OCI-LY3 (cell line): ENCODE measurements at regions not wholly inside any gene's neighbourhood (a gene's known extent, or its start where the extent isn't known, plus 50 kb on each side); places are given as distances from the start of the nearest gene placed in this dataset.

ENCODE experiments used
- H2AFZ ChIP-seq: fragments of 200-600, 300-600 bp; shearing (Covaris generic); 2 replicates; pipeline ENCODE4 v1.6.0; 2014; ENCODE audit warnings: antibody characterized with exemption, low read depth, low read length
- H3K27ac ChIP-seq: fragments of 200-600, 300-600 bp; sonication (generic); 2 replicates; pipeline ENCODE4 v1.5.1; 2014; ENCODE audit warnings: mild to moderate bottlenecking, low read length, moderate library complexity, mixed read lengths
- H3K27me3 ChIP-seq: fragments of 200-600, 300-600 bp; sonication (generic); 2 replicates; pipeline ENCODE4 v1.6.1; 2014; ENCODE audit warnings: low read depth, low read length, mixed read lengths
- H3K36me3 ChIP-seq: fragments of 200-600, 300-600 bp; sonication (generic); replicated peaks from 2 replicates; pipeline ENCODE3; 2014; ENCODE audit warnings: low read depth, low read length, mixed read lengths
- H3K4me1 ChIP-seq: fragments of 300-600, 200-600 bp; sonication (generic); 2 replicates; pipeline ENCODE4 v1.6.1; 2014; ENCODE audit warnings: low read length, mixed read lengths
- H3K4me2 ChIP-seq: fragments of 200-600, 300-600 bp; sonication (generic); 2 replicates; pipeline ENCODE4 v1.6.1; 2014; ENCODE audit warnings: low read length, mixed read lengths
- H3K4me3 ChIP-seq: fragments of 300-600, 200-600 bp; sonication (generic); 2 replicates; pipeline ENCODE4 v1.5.1; 2014; ENCODE audit warnings: antibody characterized with exemption, mild to moderate bottlenecking, low read length, moderate library complexity
- H3K79me2 ChIP-seq: fragments of 300-600, 200-600 bp; shearing (Covaris generic); 2 replicates; pipeline ENCODE4 v1.6.1; 2014; ENCODE audit warnings: mild to moderate bottlenecking, low read length, mixed read lengths
- H3K9ac ChIP-seq: fragments of 300-600, 200-600 bp; shearing (Covaris generic); 2 replicates; pipeline ENCODE4 v1.6.0; 2014; ENCODE audit warnings: mild to moderate bottlenecking, low read length, moderate library complexity
- H3K9me3 ChIP-seq: fragments of 200-600, 300-600 bp; shearing (Covaris generic); 2 replicates; pipeline ENCODE4 v1.6.1; 2014; ENCODE audit warnings: low read length, mixed read lengths; ENCODE audit not compliant: insufficient read depth
- H4K20me1 ChIP-seq: fragments of 200-600, 300-600 bp; sonication (generic); 2 replicates; pipeline ENCODE4 v1.6.1; 2016; ENCODE audit warnings: low read length, mixed read lengths; ENCODE audit not compliant: insufficient read depth
- CTCF ChIP-seq: fragments of 200-600, 300-600 bp; sonication (generic); IDR thresholded peaks from 2 replicates; pipeline ENCODE4 v1.5.1; 2014; ENCODE audit warnings: antibody characterized with exemption, low read length, low read depth
- EZH2phosphoT487 ChIP-seq: fragments of 200-600 bp; shearing (Covaris generic); IDR thresholded peaks from 2 replicates; pipeline ENCODE4 v1.6.1; 2018; ENCODE audit warnings: antibody characterized with exemption, mixed run types, low read depth

GRCh38 chr6:122524056-122524455, 52.4 kb upstream of the SERINC1 start:
- no peak for TF ChIP-seq EZH2phosphoT487
- TF ChIP-seq CTCF = no peak
- Histone ChIP-seq H3K4me3 (no peak overlapping the region), H3K36me3 (no peaks in the 10 kb centered on the region), H3K9ac (no peak overlapping the region), H2AFZ (no peak overlapping the region), H3K9me3 (no peaks in the 10 kb centered on the region), H3K4me2 (no peak overlapping the region), H3K79me2 (no peaks in the 10 kb centered on the region), H4K20me1 (no peaks in the 10 kb centered on the region), H3K27me3 (no peaks in the 10 kb centered on the region), H3K4me1 (no peaks in the 10 kb centered on the region), H3K27ac (no peak overlapping the region)

GRCh38 chr6:122530440-122531046, 58.9 kb upstream of the SERINC1 start:
- Histone ChIP-seq H3K9me3 (no peaks in the 10 kb centered on the region), H3K79me2 (no peaks in the 10 kb centered on the region), H3K4me1 (no peaks in the 10 kb centered on the region), H3K27me3 (no peaks in the 10 kb centered on the region), H3K4me3 (no peak overlapping the region), H4K20me1 (no peaks in the 10 kb centered on the region), H3K9ac (no peak overlapping the region), H3K27ac (no peak overlapping the region), H2AFZ (no peak overlapping the region), H3K4me2 (no peak overlapping the region), H3K36me3 (no peaks in the 10 kb centered on the region)
- peak; percentile 67 for TF ChIP-seq CTCF
- no peak for TF ChIP-seq EZH2phosphoT487

GRCh38 chr6:122548281-122548680, 61.9 kb upstream of the PKIB start:
- H3K27ac ChIP-seq = no peak overlapping the region
- H3K79me2 ChIP-seq = no peaks in the 10 kb centered on the region
- H3K4me1 ChIP-seq = no peaks in the 10 kb centered on the region
- no peaks in the 10 kb centered on the region for H3K9me3 ChIP-seq
- no peak overlapping the region for H3K4me2 ChIP-seq
- H3K36me3 ChIP-seq = no peaks in the 10 kb centered on the region
- no peak for TF ChIP-seq CTCF
- no peak for TF ChIP-seq EZH2phosphoT487
- no peaks in the 10 kb centered on the region for H3K27me3 ChIP-seq
- no peak overlapping the region for H2AFZ ChIP-seq
- H3K9ac ChIP-seq = no peak overlapping the region
- H3K4me3 ChIP-seq = no peak overlapping the region
- H4K20me1 ChIP-seq = no peaks in the 10 kb centered on the region

- Histone ChIP-seq H2AFZ (no peak overlapping the region), H3K4me3 (no peak overlapping the region), H3K4me2 (no peak overlapping the region), H3K9ac (no peak overlapping the region), H4K20me1 (no peaks in the 10 kb centered on the region), H3K27ac (no peak overlapping the region), H3K9me3 (no peaks in the 10 kb centered on the region), H3K4me1 (no peaks in the 10 kb centered on the region), H3K36me3 (no peaks in the 10 kb centered on the region), H3K27me3 (no peaks in the 10 kb centered on the region), H3K79me2 (no peaks in the 10 kb centered on the region)
- TF ChIP-seq EZH2phosphoT487 (no peak), CTCF (no peak)
Observed at GRCh38 chr6:122548820-122549219, 61.4 kb upstream of the PKIB start.
